NCI-H345 treated with DMSO at 0.1 percent for 48 hours (cell line): ENCODE measurements at regions not wholly inside any gene's neighbourhood (a gene's known extent, or its start where the extent isn't known, plus 50 kb on each side); places are given as distances from the start of the nearest gene placed in this dataset.
"Not testable (repeated sequence)": the region's sequence is repeated elsewhere in the genome, so short reads cannot be mapped to it uniquely, and the experiment has no call there.

Experiments used
- DNase-seq: peaks from one replicate; lab custom pipeline; 2025; ENCODE audit not compliant: unreplicated experiment; lab: John Stamatoyannopoulos, UW

GRCh38 chr2:111420074-111420473, 299.4 kb downstream of the BCL2L11 start:
- DNase-seq: not testable (repeated sequence)

GRCh38 chr2:111420835-111421234, 300.1 kb downstream of the BCL2L11 start:
- DNase-seq: not testable (repeated sequence)

- not testable (repeated sequence) for DNase-seq
Measured at GRCh38 chr2:111421949-111422348, 301.2 kb downstream of the BCL2L11 start.

GRCh38 chr2:111422562-111422961, 301.8 kb downstream of the BCL2L11 start:
- DNase-seq: not testable (repeated sequence)

GRCh38 chr2:111423184-111423583, 302.5 kb downstream of the BCL2L11 start:
- not testable (repeated sequence) for DNase-seq

DNA sequence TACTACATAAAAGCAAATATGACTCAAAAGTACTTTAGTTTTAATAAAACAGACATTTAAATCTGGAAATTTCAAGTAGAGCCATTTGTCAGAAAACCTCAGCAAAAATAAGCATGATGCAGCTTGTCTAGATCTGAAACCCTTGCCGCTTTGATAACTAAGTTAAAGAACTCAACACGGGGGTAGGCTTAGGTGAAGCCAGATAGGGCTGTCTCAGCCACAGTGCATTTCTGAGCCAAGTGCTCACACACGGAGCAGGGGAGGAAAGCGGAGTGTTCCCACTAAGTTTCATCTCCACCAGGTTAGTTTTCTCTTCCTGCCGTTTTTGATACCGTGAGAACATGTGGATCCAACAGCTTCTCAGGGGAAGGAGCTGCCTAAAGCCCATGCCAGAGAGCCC, 303.5 kb downstream of the BCL2L11 start:
- DNase-seq: not testable (repeated sequence)

GRCh38 chr2:111424851-111425309, 304.2 kb downstream of the BCL2L11 start:
- not testable (repeated sequence) for DNase-seq

DNA sequence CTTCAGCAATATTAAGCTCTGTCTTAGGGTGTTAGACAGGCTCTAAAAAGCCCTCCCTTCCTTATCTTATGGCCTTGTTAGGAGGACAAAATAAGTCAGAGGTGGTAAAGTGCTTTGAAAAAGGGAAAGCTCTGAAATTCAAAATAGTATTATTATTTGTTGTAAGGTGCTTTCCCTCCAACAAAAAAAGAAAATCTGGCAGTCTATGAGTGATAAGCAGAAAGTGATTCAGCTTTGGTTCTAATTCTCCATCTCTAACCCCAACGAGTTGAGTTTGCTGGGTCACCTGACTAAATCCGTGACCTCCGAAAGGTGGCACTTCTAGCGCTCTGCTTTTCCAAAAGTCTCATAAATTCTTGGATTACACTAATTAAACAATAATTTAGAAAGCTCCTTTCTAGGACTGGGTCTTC, 305.1 kb downstream of the BCL2L11 start:
- not testable (repeated sequence) for DNase-seq

GRCh38 chr2:111427346-111427745, 306.6 kb downstream of the BCL2L11 start:
- not testable (repeated sequence) for DNase-seq

- DNase-seq: not testable (repeated sequence)
Measured at GRCh38 chr2:111428915-111429314, 308.2 kb downstream of the BCL2L11 start.

GRCh38 chr2:111429353-111429752, 308.6 kb downstream of the BCL2L11 start:
- not testable (repeated sequence) for DNase-seq

DNA sequence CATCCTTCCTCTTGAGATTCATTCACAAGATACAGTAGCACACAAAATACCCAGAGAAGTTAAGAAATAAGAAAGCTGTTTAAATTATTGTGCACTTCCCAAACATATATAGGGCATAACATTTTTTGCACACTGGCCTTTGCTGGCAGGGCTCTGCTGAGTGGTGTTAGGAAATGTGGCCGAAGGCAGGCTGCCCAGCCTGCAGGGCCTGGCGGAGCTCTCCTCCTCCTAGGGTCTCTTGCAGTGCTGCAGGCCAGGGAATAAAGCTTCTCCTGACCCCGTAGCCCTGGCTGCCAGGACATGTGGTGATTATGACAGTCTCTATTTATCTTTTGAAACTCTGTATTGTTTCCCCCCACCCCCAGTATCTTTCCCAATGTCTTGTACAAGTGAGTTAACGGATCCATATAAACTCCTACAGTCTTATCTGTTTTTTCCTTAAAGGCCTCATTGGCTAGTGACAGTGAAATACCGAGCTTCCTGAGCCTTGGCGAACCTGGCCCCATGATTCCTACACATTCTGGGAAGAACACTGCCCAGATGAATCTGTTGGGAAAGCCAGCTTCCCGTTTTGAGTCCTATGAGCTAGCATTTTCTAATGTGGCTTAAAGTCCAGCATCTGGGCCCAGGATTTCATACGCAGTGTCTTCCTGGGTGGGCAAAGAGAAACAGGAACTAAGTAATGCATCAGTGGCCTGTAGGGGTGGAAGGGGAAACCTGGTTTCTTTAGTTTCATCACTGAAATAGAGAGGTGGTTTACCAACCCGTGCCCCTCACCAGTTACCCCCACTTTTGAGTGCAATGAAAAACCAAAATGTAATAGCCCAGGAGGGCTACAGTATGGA, 310.3 kb downstream of the BCL2L11 start:
- DNase-seq: not testable (repeated sequence)

- not testable (repeated sequence) for DNase-seq
Measured at GRCh38 chr2:111432423-111432822, 311.7 kb downstream of the BCL2L11 start.

DNA sequence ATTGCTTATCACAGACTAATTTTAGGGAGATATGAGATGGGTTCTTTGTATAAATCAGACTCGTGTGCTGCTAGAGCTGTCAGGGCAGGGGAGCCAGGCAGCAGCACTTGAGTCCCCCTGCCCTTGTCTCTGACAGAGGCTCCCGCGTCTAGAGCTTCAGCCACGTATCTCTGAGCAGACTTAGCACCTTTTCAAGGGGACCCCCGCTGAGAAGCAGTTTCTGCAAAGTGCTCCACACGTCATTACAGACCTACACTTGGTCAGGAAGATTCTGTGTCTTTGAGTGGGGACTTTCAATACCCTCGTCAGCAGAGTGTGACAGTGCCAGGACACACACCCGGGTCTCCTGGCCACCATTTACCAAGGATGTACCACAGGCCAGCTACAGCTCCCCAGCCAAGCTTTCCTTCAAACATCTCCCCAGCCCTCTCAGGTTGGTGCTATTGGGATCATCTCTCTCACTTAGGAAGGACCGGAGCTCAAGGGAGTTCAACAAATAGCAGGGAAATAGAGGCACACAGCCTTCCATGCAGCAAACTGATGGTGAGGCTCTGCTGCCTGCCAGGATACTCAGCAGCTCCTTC, 312.3 kb downstream of the BCL2L11 start:
- DNase-seq: not testable (repeated sequence)

- DNase-seq: not testable (repeated sequence)
Measured at GRCh38 chr2:111433892-111434607, 313.3 kb downstream of the BCL2L11 start.

GRCh38 chr2:111434608-111434939, 313.9 kb downstream of the BCL2L11 start:
- not testable (repeated sequence) for DNase-seq

DNA sequence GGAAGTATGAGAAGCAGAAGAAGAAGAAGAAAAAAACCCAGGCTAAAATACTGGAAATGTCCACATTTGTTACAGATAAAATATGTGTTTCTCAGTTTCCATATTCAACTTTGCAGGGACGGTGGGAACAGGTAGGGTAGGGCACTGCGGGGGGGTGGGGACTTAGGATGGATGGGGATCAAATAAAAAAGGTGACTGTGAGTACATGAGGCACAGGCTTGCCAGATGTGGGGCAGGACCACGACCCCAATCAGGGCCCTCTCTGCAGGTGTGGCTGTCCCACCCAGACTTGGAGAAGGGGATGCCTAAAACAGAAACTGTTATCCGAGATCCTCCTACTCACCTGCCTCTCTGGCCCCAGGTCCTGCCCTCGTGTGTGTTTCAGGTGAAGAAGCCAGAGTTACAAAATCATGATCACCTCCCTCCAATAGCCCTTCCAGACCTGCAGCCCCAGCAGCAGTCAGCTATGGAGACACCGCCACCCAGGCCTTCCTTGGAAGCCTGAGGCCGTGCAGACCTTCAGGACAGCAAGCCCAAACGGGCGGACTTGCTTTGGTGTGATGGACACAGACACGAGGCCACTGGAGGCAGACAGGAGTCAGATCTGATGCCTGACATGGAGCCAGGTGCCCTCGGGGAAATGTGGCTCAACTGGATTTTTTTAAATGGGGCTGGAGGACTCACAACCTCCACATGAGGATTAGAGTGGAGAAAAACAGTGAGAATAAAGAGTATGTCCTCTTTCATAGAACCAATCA, 315.0 kb downstream of the BCL2L11 start:
- DNase-seq: not testable (repeated sequence)

GRCh38 chr2:111436411-111436810, 315.7 kb downstream of the BCL2L11 start:
- DNase-seq: not testable (repeated sequence)

- not testable (repeated sequence) for DNase-seq
Measured at GRCh38 chr2:111437288-111437990, 316.7 kb downstream of the BCL2L11 start.

DNA sequence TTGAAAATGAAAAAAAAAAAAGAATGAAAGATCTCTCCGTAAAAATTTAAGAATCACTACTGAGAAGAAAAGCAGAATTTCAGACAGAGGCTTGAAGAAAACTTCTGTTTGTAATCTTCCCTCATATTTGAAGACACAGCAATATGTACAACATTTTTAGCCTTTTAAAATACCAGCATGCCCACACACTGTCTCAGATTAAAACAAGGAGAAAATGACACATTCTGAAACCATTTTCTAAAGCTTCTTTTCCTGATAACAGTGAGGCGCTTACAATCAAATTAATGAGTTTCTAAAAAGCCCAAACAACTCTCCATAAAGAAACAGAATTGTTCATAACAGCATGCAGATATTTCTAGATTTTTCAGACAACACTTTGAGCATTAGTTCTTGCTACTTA, 317.4 kb downstream of the BCL2L11 start:
- not testable (repeated sequence) for DNase-seq
